GM19438 (cell line): ENCODE measurements at regions not wholly inside any gene's neighbourhood (a gene's known extent, or its start where the extent isn't known, plus 50 kb on each side); places are given as distances from the start of the nearest gene placed in this dataset.
"Not testable (repeated sequence)": the region's sequence is repeated elsewhere in the genome, so short reads cannot be mapped to it uniquely, and the experiment has no call there.

Experiments used
- ATAC-seq: cut with Tn5 transposase; IDR thresholded peaks from one replicate; pipeline ENCODE4 v1.9.1; 2021; ENCODE audit warnings: low read depth; ENCODE audit not compliant: unreplicated experiment

GRCh38 chr2:192718340-192718739 lies 523.6 kb upstream of the TMEFF2 start:
- no peak for ATAC-seq

- ATAC-seq, result no peak
Measured at GRCh38 chr2:192700934-192701333, 506.2 kb upstream of the TMEFF2 start.

- no peak for ATAC-seq
Measured at GRCh38 chr2:192697880-192698279, 503.1 kb upstream of the TMEFF2 start.

- no peak for ATAC-seq
Measured at GRCh38 chr2:192696857-192697256, 502.1 kb upstream of the TMEFF2 start.

GRCh38 chr2:192687015-192687414 lies 492.3 kb upstream of the TMEFF2 start:
- ATAC-seq, result no peak

- not testable (repeated sequence) for ATAC-seq
Measured at GRCh38 chr2:192682511-192682910, 487.8 kb upstream of the TMEFF2 start.

- no peak for ATAC-seq
Measured at GRCh38 chr2:192675681-192676080, 480.9 kb upstream of the TMEFF2 start.

GRCh38 chr2:192669505-192670091 lies 474.9 kb upstream of the TMEFF2 start:
- ATAC-seq, result no peak

GRCh38 chr2:192660555-192660954 lies 465.8 kb upstream of the TMEFF2 start:
- not testable (repeated sequence) for ATAC-seq

GRCh38 chr2:192657362-192657761 lies 462.6 kb upstream of the TMEFF2 start:
- ATAC-seq, result no peak

- ATAC-seq, result no peak
Measured at GRCh38 chr2:192655916-192656315, 461.2 kb upstream of the TMEFF2 start.

- ATAC-seq, result no peak
Measured at GRCh38 chr2:192645811-192646598, 451.3 kb upstream of the TMEFF2 start.

GRCh38 chr2:192634557-192634956 lies 439.8 kb upstream of the TMEFF2 start:
- ATAC-seq, result no peak

- ATAC-seq, result no peak
Measured at GRCh38 chr2:192628017-192628416, 433.3 kb upstream of the TMEFF2 start.

GRCh38 chr2:192615105-192615504 lies 420.4 kb upstream of the TMEFF2 start:
- ATAC-seq, result no peak

- ATAC-seq, result no peak
Measured at GRCh38 chr2:192604295-192604694, 409.6 kb upstream of the TMEFF2 start.

GRCh38 chr2:192598649-192599048 lies 403.9 kb upstream of the TMEFF2 start:
- not testable (repeated sequence) for ATAC-seq

GRCh38 chr2:192593561-192593960 lies 398.8 kb upstream of the TMEFF2 start:
- ATAC-seq, result no peak

- no peak for ATAC-seq
Measured at GRCh38 chr2:192591617-192592016, 396.9 kb upstream of the TMEFF2 start.

- no peak for ATAC-seq
Measured at GRCh38 chr2:192585418-192585817, 390.7 kb upstream of the TMEFF2 start.

- no peak for ATAC-seq
Measured at GRCh38 chr2:192584976-192585375, 390.2 kb upstream of the TMEFF2 start.
